ENCODE measurements at regions not wholly inside any gene's neighbourhood (a gene's known extent, or its start where the extent isn't known, plus 50 kb on each side); places are given as distances from the start of the nearest gene placed in this dataset.

GRCh38 chr1:114222920-114223319 is 69.3 kb upstream of the SYT6 start:
- DNase-seq, result no peak

GRCh38 chr1:114219172-114219868 is 65.7 kb upstream of the SYT6 start:
- no peak for DNase-seq

- DNase-seq, result no peak
Measured at GRCh38 chr1:114218361-114219171, 64.9 kb upstream of the SYT6 start.

GRCh38 chr1:114216431-114217173 is 62.9 kb upstream of the SYT6 start:
- no peak for DNase-seq

GRCh38 chr1:114215436-114215835 is 61.8 kb upstream of the SYT6 start:
- DNase-seq, result no peak

GRCh38 chr1:114214016-114214415 is 60.3 kb upstream of the SYT6 start:
- DNase-seq, result no peak

- DNase-seq, result no peak
Measured at GRCh38 chr1:114209971-114210370, 56.3 kb upstream of the SYT6 start.

GRCh38 chr1:114208714-114209113 is 55.0 kb upstream of the SYT6 start:
- DNase-seq, result no peak

GRCh38 chr1:114208106-114208505 is 54.4 kb upstream of the SYT6 start:
- no peak for DNase-seq

GRCh38 chr1:114207635-114208034 is 54.0 kb upstream of the SYT6 start:
- DNase-seq, result no peak

GRCh38 chr1:114206392-114206791 is 52.7 kb upstream of the SYT6 start:
- DNase-seq, result no peak

GRCh38 chr1:114203595-114204128 is 50.0 kb upstream of the SYT6 start:
- DNase-seq, result no peak
